Uterus (tissue), 3 donors: ENCODE measurements at regions not wholly inside any gene's neighbourhood (a gene's known extent, or its start where the extent isn't known, plus 50 kb on each side); places are given as distances from the start of the nearest gene placed in this dataset.

ENCODE experiments used
- DNase-seq, 2 donors: peaks; one replicate each; pipeline ENCODE4 v3.0.0-alpha.2; 2019 to 2020
- H3K27ac ChIP-seq, 2 donors: fragments of 200-600 bp; sonication (generic); 1 replicate in 1 of 2; 2 replicates in 1 of 2; pipeline ENCODE4 v1.5.1; 2016 to 2018
- H3K27me3 ChIP-seq, 2 donors: fragments of 200-600 bp; sonication (generic); one replicate each; pipeline ENCODE4 v1.5.1; 2018 to 2019; ENCODE audit warnings: control low read depth in 1 of 2
- H3K36me3 ChIP-seq, 2 donors: fragments of 200-600 bp; sonication (generic); one replicate each; pipeline ENCODE4 v1.5.1; 2019; ENCODE audit warnings: control low read depth in 1 of 2
- H3K4me1 ChIP-seq, 2 donors: fragments of 200-600 bp; sonication (generic); one replicate each; pipeline ENCODE4 v1.5.1; 2018 to 2019; ENCODE audit warnings: control low read depth in 1 of 2
- H3K4me3 ChIP-seq, 2 donors: fragments of 200-600 bp; sonication (generic); 1 replicate in 1 of 2; 2 replicates in 1 of 2; pipeline ENCODE4 v1.5.1; 2018 to 2019; ENCODE audit warnings: mild to moderate bottlenecking in 1 of 2
- H3K9me3 ChIP-seq, 2 donors: fragments of 200-600 bp; sonication (generic); one replicate each; pipeline ENCODE4 v1.5.1; 2019; ENCODE audit warnings: control low read depth in 1 of 2
- CTCF ChIP-seq, 4 experiments: fragments of 200-600 bp in 2 of 4; fragments of 450-650 bp in 2 of 4; sonication (generic) in 2 of 4; IDR thresholded peaks; one replicate each; pipeline ENCODE4 v1.5.1; 2016 to 2019; ENCODE audit warnings: antibody characterized with exemption in 4 of 4, mild to moderate bottlenecking in 2 of 4, moderate library complexity in 1 of 4
- POLR2A ChIP-seq, 2 donors: fragments of 450-650 bp; IDR thresholded peaks; one replicate each; pipeline ENCODE4 v1.6.1; 2016; ENCODE audit warnings: antibody characterized with exemption in 2 of 2, mild to moderate bottlenecking in 1 of 2, moderate library complexity in 1 of 2
- intact Hi-C: fragments of 100-400 bp; cut with DNase I; formaldehyde crosslinking; loops from one replicate; pipeline ENCODE4 v1.15.1; 2023; ENCODE audit warnings: low total_unique reads
- donor health status: DM: yes; HTN: yes; CAD: no.

GRCh38 chr13:90154311-90154960, 1193.1 kb upstream of the MIR17HG start:
- no peaks in the 10 kb centered on the region for H3K27me3 ChIP-seq
- no peak for DNase-seq
- intact Hi-C loops = no loop called here
- H3K27ac ChIP-seq = no peak overlapping the region
- H3K4me3 ChIP-seq = no peak overlapping the region
- H3K4me1 ChIP-seq = no peaks in the 10 kb centered on the region
- H3K36me3 ChIP-seq = no peaks in the 10 kb centered on the region
- H3K9me3 ChIP-seq = no peaks in the 10 kb centered on the region
- no peak for TF ChIP-seq POLR2A (IDR thresholded peaks at IDR 0.05)
- no peak for TF ChIP-seq CTCF (IDR thresholded peaks at IDR 0.05)

GRCh38 chr13:90156390-90156789, 1191.1 kb upstream of the MIR17HG start:
- H3K27ac ChIP-seq = no peak overlapping the region
- DNase-seq = no peak
- no peaks in the 10 kb centered on the region for H3K36me3 ChIP-seq
- TF ChIP-seq POLR2A (IDR thresholded peaks at IDR 0.05) = no peak
- TF ChIP-seq CTCF (IDR thresholded peaks at IDR 0.05) = no peak
- no peaks in the 10 kb centered on the region for H3K9me3 ChIP-seq
- intact Hi-C loops = no loop called here
- H3K4me3 ChIP-seq = no peak overlapping the region
- no peaks in the 10 kb centered on the region for H3K4me1 ChIP-seq
- H3K27me3 ChIP-seq = no peaks in the 10 kb centered on the region

GRCh38 chr13:90168953-90169352, 1178.5 kb upstream of the MIR17HG start:
- H3K4me1 ChIP-seq = no peaks in the 10 kb centered on the region
- H3K4me3 ChIP-seq = no peak overlapping the region
- H3K27ac ChIP-seq = no peak overlapping the region
- intact Hi-C loops = no loop called here
- no peaks in the 10 kb centered on the region for H3K27me3 ChIP-seq
- no peaks in the 10 kb centered on the region for H3K9me3 ChIP-seq
- no peaks in the 10 kb centered on the region for H3K36me3 ChIP-seq
- DNase-seq = no peak
- TF ChIP-seq POLR2A (IDR thresholded peaks at IDR 0.05) (no peak), CTCF (IDR thresholded peaks at IDR 0.05) (no peak)

GRCh38 chr13:90170208-90170607, 1177.3 kb upstream of the MIR17HG start:
- Histone ChIP-seq H3K27me3 (no peaks in the 10 kb centered on the region), H3K4me1 (no peaks in the 10 kb centered on the region), H3K36me3 (no peaks in the 10 kb centered on the region), H3K9me3 (no peaks in the 10 kb centered on the region), H3K4me3 (no peak overlapping the region), H3K27ac (no peak overlapping the region)
- no peak for DNase-seq
- TF ChIP-seq CTCF (IDR thresholded peaks at IDR 0.05) (no peak), POLR2A (IDR thresholded peaks at IDR 0.05) (no peak)
- intact Hi-C loops = no loop called here

GRCh38 chr13:90171649-90172048, 1175.8 kb upstream of the MIR17HG start:
- DNase-seq = no peak
- intact Hi-C loops = no loop called here
- TF ChIP-seq CTCF (IDR thresholded peaks at IDR 0.05) (no peak), POLR2A (IDR thresholded peaks at IDR 0.05) (no peak)
- Histone ChIP-seq H3K4me3 (no peak overlapping the region), H3K4me1 (no peaks in the 10 kb centered on the region), H3K27ac (no peak overlapping the region), H3K9me3 (no peaks in the 10 kb centered on the region), H3K27me3 (no peaks in the 10 kb centered on the region), H3K36me3 (no peaks in the 10 kb centered on the region)
